G401.6 (cell line): ENCODE measurements at regions not wholly inside any gene's neighbourhood (a gene's known extent, or its start where the extent isn't known, plus 50 kb on each side); places are given as distances from the start of the nearest gene placed in this dataset.

ENCODE experiments used
- FAIRE-seq: peaks from 2 replicates; lab custom pipeline; 2012; peaks lifted over from hg19 to GRCh38; lab: Jason Lieb, UNC

- FAIRE-seq: no peak
Measured at GRCh38 chr2:161030260-161031063, 129.8 kb upstream of the TANK start.

- FAIRE-seq: no peak
Measured at GRCh38 chr2:161031511-161031910, 128.7 kb upstream of the TANK start.

- FAIRE-seq: no peak
Measured at GRCh38 chr2:161032635-161033034, 127.6 kb upstream of the TANK start.

- no peak for FAIRE-seq
Measured at GRCh38 chr2:161033059-161033660, 127.1 kb upstream of the TANK start.

- no peak for FAIRE-seq
Measured at GRCh38 chr2:161036926-161037325, 123.3 kb upstream of the TANK start.

- no peak for FAIRE-seq
Measured at GRCh38 chr2:161039071-161039470, 121.2 kb upstream of the TANK start.

GRCh38 chr2:161041356-161041755, 118.9 kb upstream of the TANK start:
- FAIRE-seq: no peak

GRCh38 chr2:161042990-161043625, 117.1 kb upstream of the TANK start:
- FAIRE-seq: no peak

- FAIRE-seq: no peak
Measured at GRCh38 chr2:161044095-161044865, 115.9 kb upstream of the TANK start.

- no peak for FAIRE-seq
Measured at GRCh38 chr2:161044921-161045320, 115.3 kb upstream of the TANK start.

- FAIRE-seq: no peak
Measured at GRCh38 chr2:161045726-161046125, 114.5 kb upstream of the TANK start.

- no peak for FAIRE-seq
Measured at GRCh38 chr2:161046876-161047275, 113.4 kb upstream of the TANK start.

GRCh38 chr2:161048317-161048716, 111.9 kb upstream of the TANK start:
- no peak for FAIRE-seq

GRCh38 chr2:161049559-161049958, 110.7 kb upstream of the TANK start:
- FAIRE-seq: no peak

- FAIRE-seq: no peak
Measured at GRCh38 chr2:161052214-161052613, 108.0 kb upstream of the TANK start.

- FAIRE-seq: no peak
Measured at GRCh38 chr2:161055289-161055688, 104.9 kb upstream of the TANK start.

GRCh38 chr2:161059388-161059787, 100.8 kb upstream of the TANK start:
- FAIRE-seq: no peak

- no peak for FAIRE-seq
Measured at GRCh38 chr2:161061786-161062185, 98.4 kb upstream of the TANK start.

- peak; percentile 88 for FAIRE-seq
Measured at GRCh38 chr2:161063157-161063945, 96.9 kb upstream of the TANK start.

GRCh38 chr2:161063946-161064306, 96.3 kb upstream of the TANK start:
- no peak for FAIRE-seq

GRCh38 chr2:161067846-161068350, 92.3 kb upstream of the TANK start:
- FAIRE-seq: no peak

- peak; percentile 52 for FAIRE-seq
Measured at GRCh38 chr2:161068670-161069069, 91.6 kb upstream of the TANK start.
